Endothelial cell of umbilical vein (primary cell): ENCODE measurements at regions not wholly inside any gene's neighbourhood (a gene's known extent, or its start where the extent isn't known, plus 50 kb on each side); places are given as distances from the start of the nearest gene placed in this dataset.
"Not testable (repeated sequence)": the region's sequence is repeated elsewhere in the genome, so short reads cannot be mapped to it uniquely, and the experiment has no call there.

Experiments used
- BruUV-seq: library from RNA; stranded (reverse); fragments of 400-500 nt; replicated peaks from 2 replicates; lab custom pipeline; 2021; lab: Mats Ljungman, UMichigan
- CTCF ChIA-PET: fragments of 300-600, 350-600 bp; sonication (Branson Sonifier 250); formaldehyde crosslinking; loops from one replicate; lab custom pipeline; 2021; ENCODE audit warnings: antibody characterized with exemption, inconsistent platforms; lab: Charles Lee
- POLR2A ChIA-PET: fragments of 300-600, 350-600 bp; sonication (Branson Sonifier 250); formaldehyde crosslinking; loops from one replicate; lab custom pipeline; 2021; ENCODE audit warnings: antibody characterized with exemption, inconsistent platforms; lab: Charles Lee
- DNase-seq: peaks from one replicate; pipeline ENCODE4 v3.0.0-alpha.2; 2011; ENCODE audit warnings: low read depth, low spot score
- FAIRE-seq: peaks from 2 replicates; lab custom pipeline; 2011; peaks lifted over from hg19 to GRCh38; lab: Jason Lieb, UNC
- H2AFZ ChIP-seq: 2 replicates; pipeline ENCODE4 v1.6.0; 2012; ENCODE audit warnings: low read depth, low read length, control low read depth, inconsistent platforms
- H3K27ac ChIP-seq: 2 replicates; pipeline ENCODE4 v1.5.1; 2011; ENCODE audit warnings: low read depth, mild to moderate bottlenecking, control low read depth, low read length, moderate library complexity; ENCODE audit not compliant: insufficient read depth
- H3K27me3 ChIP-seq, 2 experiments: 2 replicates each; pipeline versions ENCODE4 v1.6.0 to v1.6.1; 2011; ENCODE audit warnings: low read length in 2 of 2, mixed read lengths in 1 of 2; ENCODE audit not compliant: control insufficient read depth in 2 of 2, insufficient read depth in 2 of 2
- H3K36me3 ChIP-seq, 2 experiments: 2 replicates in 1 of 2; 3 replicates in 1 of 2; pipeline ENCODE4 v1.5.1; 2011; ENCODE audit warnings: low read length in 2 of 2, mild to moderate bottlenecking in 1 of 2, moderate library complexity in 1 of 2; ENCODE audit not compliant: control insufficient read depth in 2 of 2, insufficient read depth in 2 of 2; ENCODE audit errors: extremely low read depth in 1 of 2
- H3K4me1 ChIP-seq: 3 replicates; pipeline ENCODE4 v1.5.1; 2011; ENCODE audit warnings: mild to moderate bottlenecking, low read length; ENCODE audit not compliant: control insufficient read depth, insufficient read depth; ENCODE audit errors: extremely low read depth
- H3K4me2 ChIP-seq: 2 replicates; pipeline ENCODE4 v1.6.1; 2011; ENCODE audit warnings: low read length, control low read depth, mixed read lengths; ENCODE audit not compliant: insufficient read depth
- H3K4me3 ChIP-seq, 3 experiments: fragments of 200-600 bp in 1 of 3; sonication (generic), shearing (Covaris generic) in 1 of 3; replicated peaks in 1 of 3; 2 replicates each; pipeline ENCODE4 v1.5.1; 2011 to 2016; ENCODE audit warnings: control low read depth in 3 of 3, low read length in 3 of 3, mild to moderate bottlenecking in 2 of 3, inconsistent platforms in 1 of 3, low read depth in 1 of 3, moderate library complexity in 1 of 3; ENCODE audit not compliant: insufficient read depth in 1 of 3
- H3K79me2 ChIP-seq: 2 replicates; pipeline ENCODE4 v1.6.0; 2012; ENCODE audit warnings: low read length, inconsistent platforms; ENCODE audit not compliant: control insufficient read depth, insufficient read depth
- H3K9ac ChIP-seq: replicated peaks from 2 replicates; pipeline ENCODE3; 2011; ENCODE audit warnings: low read length, control low read depth; ENCODE audit not compliant: insufficient read depth; ENCODE audit errors: extremely low read depth
- H3K9me1 ChIP-seq: replicated peaks from 3 replicates; pipeline ENCODE4 v1.6.0; 2011; ENCODE audit warnings: mild to moderate bottlenecking, low read length; ENCODE audit not compliant: control insufficient read depth, insufficient read depth; ENCODE audit errors: extremely low read depth
- H3K9me3 ChIP-seq: replicated peaks from 2 replicates; pipeline ENCODE4 v1.5.1; 2012; ENCODE audit warnings: low read length, inconsistent platforms; ENCODE audit not compliant: control insufficient read depth, insufficient read depth
- H4K20me1 ChIP-seq: replicated peaks from 2 replicates; pipeline ENCODE3; 2011; ENCODE audit warnings: mild to moderate bottlenecking, low read length; ENCODE audit not compliant: control insufficient read depth, insufficient read depth; ENCODE audit errors: extremely low read depth
- dilution Hi-C: fragments of 300-500 bp; cut with MboI; formaldehyde crosslinking; loops from one replicate; pipeline ENCODE4 v1.15.0; 2019; ENCODE audit warnings: low sequenced_read_pairs; ENCODE audit not compliant: extremely low pct_ligation_motif_present
- intact Hi-C: fragments of 100-400 bp; cut with micrococcal nuclease; formaldehyde crosslinking; loops from one replicate; pipeline ENCODE4 v1.10.0; 2022

GRCh38 chr1:148279002-148279542, 127.0 kb upstream of the NBPF11 start:
- H3K79me2 ChIP-seq, H3K27ac ChIP-seq, dilution Hi-C loops, FAIRE-seq, H3K9ac ChIP-seq, H3K4me2 ChIP-seq, H2AFZ ChIP-seq, H3K27me3 ChIP-seq, H3K36me3 ChIP-seq, BruUV-seq, H3K9me3 ChIP-seq, intact Hi-C loops, POLR2A ChIA-PET, H4K20me1 ChIP-seq, DNase-seq, H3K9me1 ChIP-seq, H3K4me3 ChIP-seq, H3K4me1 ChIP-seq: not testable (repeated sequence)
- CTCF ChIA-PET = interaction anchor here (1.1 to 1.8 kb wide), 2 partner anchors 24 kb away, joined by 6 to 8 read pairs; no protein-coding TSS in a partner anchor

GRCh38 chr1:148277865-148278279, 125.8 kb upstream of the NBPF11 start:
- H2AFZ ChIP-seq, H3K79me2 ChIP-seq, H3K9me1 ChIP-seq, H3K4me2 ChIP-seq, FAIRE-seq, H3K4me3 ChIP-seq, H3K36me3 ChIP-seq, H3K9ac ChIP-seq, H3K27ac ChIP-seq, intact Hi-C loops, H3K4me1 ChIP-seq, dilution Hi-C loops, H3K9me3 ChIP-seq, DNase-seq, H4K20me1 ChIP-seq, BruUV-seq, POLR2A ChIA-PET: not testable (repeated sequence)
- CTCF ChIA-PET = interaction anchor here (1.1 kb wide), 1 partner anchor 25 kb away, joined by 6 read pairs; no protein-coding TSS in a partner anchor
- H3K27me3 ChIP-seq = peaks cover 5 to 10% of the 10 kb centered on the region in 2 experiments

- H3K9ac ChIP-seq, H3K4me3 ChIP-seq, intact Hi-C loops, H3K4me1 ChIP-seq, H2AFZ ChIP-seq, H3K79me2 ChIP-seq, H3K9me1 ChIP-seq, dilution Hi-C loops, DNase-seq, H3K4me2 ChIP-seq, BruUV-seq, H3K27me3 ChIP-seq, H4K20me1 ChIP-seq, FAIRE-seq, H3K9me3 ChIP-seq, H3K27ac ChIP-seq, H3K36me3 ChIP-seq, CTCF ChIA-PET, POLR2A ChIA-PET: not testable (repeated sequence)
Measured at GRCh38 chr1:148267066-148267465, 115.0 kb upstream of the NBPF11 start.
